Right atrium auricular region (tissue), 2 donors: ENCODE measurements at regions not wholly inside any gene's neighbourhood (a gene's known extent, or its start where the extent isn't known, plus 50 kb on each side); places are given as distances from the start of the nearest gene placed in this dataset.

Experiments used
- DNase-seq: peaks from one replicate; pipeline ENCODE4 v3.0.0-alpha.2; 2019; ENCODE audit warnings: low spot score
- H3K27ac ChIP-seq, 2 donors: fragments of 200-600 bp; sonication (generic); 1 replicate in 1 of 2; 2 replicates in 1 of 2; pipeline ENCODE4 v1.5.1; 2016 to 2019
- H3K27me3 ChIP-seq, 2 donors: fragments of 200-600 bp; sonication (generic); one replicate each; pipeline versions ENCODE4 v1.5.1 to v1.6.0; 2017 to 2019
- H3K36me3 ChIP-seq: fragments of 200-600 bp; sonication (generic); one replicate; pipeline ENCODE4 v1.5.1; 2016
- H3K4me1 ChIP-seq, 2 donors: fragments of 200-600 bp; sonication (generic); one replicate each; pipeline versions ENCODE4 v1.5.1 to v1.6.0; 2017 to 2019
- H3K4me3 ChIP-seq, 2 donors: fragments of 200-600 bp; sonication (generic); 1 replicate in 1 of 2; 2 replicates in 1 of 2; pipeline ENCODE4 v1.5.1; 2017 to 2019; ENCODE audit warnings: mild to moderate bottlenecking in 1 of 2, moderate library complexity in 1 of 2
- H3K9me3 ChIP-seq, 2 donors: fragments of 200-600 bp; sonication (generic); one replicate each; pipeline ENCODE4 v1.5.1; 2019
- CTCF ChIP-seq, 2 donors: fragments of 200-600 bp; sonication (generic); IDR thresholded peaks; one replicate each; pipeline ENCODE4 v1.5.1; 2019; ENCODE audit warnings: antibody characterized with exemption in 2 of 2

- Histone ChIP-seq H3K27ac (no peak overlapping the region), H3K9me3 (no peaks in the 10 kb centered on the region), H3K36me3 (no peaks in the 10 kb centered on the region), H3K27me3 (no peaks in the 10 kb centered on the region), H3K4me3 (no peak overlapping the region), H3K4me1 (no peaks in the 10 kb centered on the region)
- DNase-seq, result no peak
- no peak for TF ChIP-seq CTCF (IDR thresholded peaks at IDR 0.05)
Observed at GRCh38 chr5:74079971-74080556, 454.1 kb downstream of the ARHGEF28 start.

GRCh38 chr5:74075501-74076484 lies 449.8 kb downstream of the ARHGEF28 start:
- no peaks in the 10 kb centered on the region for H3K36me3 ChIP-seq

GRCh38 chr5:74074111-74074510 lies 448.1 kb downstream of the ARHGEF28 start:
- DNase-seq, result no peak
- H3K27ac ChIP-seq, result no peak overlapping the region
- H3K9me3 ChIP-seq, result no peaks in the 10 kb centered on the region
- no peak for TF ChIP-seq CTCF (IDR thresholded peaks at IDR 0.05)
- no peak overlapping the region for H3K4me3 ChIP-seq
- H3K36me3 ChIP-seq, result no peaks in the 10 kb centered on the region
- H3K4me1 ChIP-seq, result no peaks in the 10 kb centered on the region
- H3K27me3 ChIP-seq, result no peaks in the 10 kb centered on the region

More at GRCh38 chr5:74075501-74076484, 449.8 kb downstream of the ARHGEF28 start:
- TF ChIP-seq CTCF (IDR thresholded peaks at IDR 0.05), result no peak
- no peak overlapping the region for H3K27ac ChIP-seq
- no peaks in the 10 kb centered on the region for H3K9me3 ChIP-seq
- no peak overlapping the region for H3K4me3 ChIP-seq
- H3K4me1 ChIP-seq, result no peaks in the 10 kb centered on the region
- no peaks in the 10 kb centered on the region for H3K27me3 ChIP-seq
- no peak for DNase-seq

GRCh38 chr5:74073257-74073656 lies 447.3 kb downstream of the ARHGEF28 start:
- no peaks in the 10 kb centered on the region for H3K4me1 ChIP-seq
- no peak for TF ChIP-seq CTCF (IDR thresholded peaks at IDR 0.05)
- DNase-seq, result no peak
- no peak overlapping the region for H3K4me3 ChIP-seq
- H3K27me3 ChIP-seq, result no peaks in the 10 kb centered on the region
- no peaks in the 10 kb centered on the region for H3K36me3 ChIP-seq
- no peak overlapping the region for H3K27ac ChIP-seq
- no peaks in the 10 kb centered on the region for H3K9me3 ChIP-seq

GRCh38 chr5:74072646-74073045 lies 446.6 kb downstream of the ARHGEF28 start:
- no peak overlapping the region for H3K27ac ChIP-seq
- no peaks in the 10 kb centered on the region for H3K4me1 ChIP-seq
- H3K27me3 ChIP-seq, result no peaks in the 10 kb centered on the region
- no peak for TF ChIP-seq CTCF (IDR thresholded peaks at IDR 0.05)
- H3K4me3 ChIP-seq, result no peak overlapping the region
- H3K36me3 ChIP-seq, result no peaks in the 10 kb centered on the region
- no peak for DNase-seq
- H3K9me3 ChIP-seq, result no peaks in the 10 kb centered on the region
